ENCODE measurements at regions not wholly inside any gene's neighbourhood (a gene's known extent, or its start where the extent isn't known, plus 50 kb on each side); places are given as distances from the start of the nearest gene placed in this dataset.

DNA sequence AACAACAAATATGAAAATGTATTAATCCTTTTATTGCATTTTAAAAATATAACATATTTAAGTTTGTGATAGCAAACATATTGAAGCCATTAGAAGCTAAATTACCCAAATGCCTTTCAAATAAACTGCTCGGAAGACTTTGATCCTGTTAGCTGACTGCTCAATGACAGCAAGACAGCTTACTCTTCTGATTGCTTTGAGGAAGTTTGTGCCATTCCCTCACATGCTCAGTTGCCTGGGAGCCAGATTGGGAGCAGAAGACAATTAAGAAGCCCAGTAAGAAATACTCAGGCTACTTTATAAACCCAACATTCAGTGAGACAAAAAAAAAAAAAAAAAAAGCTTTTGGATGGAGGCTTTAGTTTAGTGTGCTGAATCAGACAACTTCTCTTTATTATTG, 407.1 kb upstream of the SOX11 start:
- ATAC-seq: no peak
- intact Hi-C loops (cut with micrococcal nuclease): no loop called here
- DNase-seq: no peak

DNA sequence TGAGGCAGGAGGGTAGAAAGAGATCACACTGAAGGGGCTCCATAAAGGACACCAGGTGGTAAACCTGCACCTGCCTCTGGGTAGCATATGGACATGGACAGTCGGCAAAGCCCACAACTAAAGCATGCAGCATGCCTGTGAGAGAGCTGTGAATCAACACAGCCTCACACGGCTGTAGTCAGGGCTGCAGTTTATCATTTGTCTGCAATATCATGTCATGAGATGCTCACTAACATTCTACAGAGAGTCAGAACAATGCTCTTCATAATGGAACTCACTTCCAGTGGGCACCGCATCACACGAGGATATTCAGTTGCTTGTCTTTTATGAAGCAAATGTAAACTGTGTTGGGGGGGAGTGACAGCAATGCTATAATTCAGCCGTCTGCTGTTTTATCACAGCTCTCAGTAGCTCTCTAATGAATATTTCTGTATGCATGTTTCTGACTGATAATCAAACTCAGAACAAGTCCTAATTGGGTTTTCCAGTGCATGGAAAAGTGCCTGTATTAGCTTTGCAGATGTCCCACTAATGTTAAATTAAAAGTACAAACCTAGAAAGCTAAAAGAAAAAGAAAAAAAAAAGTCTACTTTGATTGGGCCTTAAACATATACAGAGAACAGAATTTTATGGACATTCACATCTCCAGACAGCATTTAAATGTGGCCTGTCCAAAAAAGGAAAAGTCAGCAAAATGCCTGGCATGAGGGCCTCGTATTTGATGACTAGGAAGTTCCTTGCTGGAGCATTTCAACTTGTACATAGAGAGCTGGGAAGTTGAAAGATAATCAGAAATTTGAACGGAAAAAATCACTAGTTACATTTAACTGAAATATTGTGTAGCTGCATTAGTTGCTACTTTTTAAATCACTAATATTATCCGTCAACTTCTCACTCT, 406.1 kb upstream of the SOX11 start:
- no peak for ATAC-seq
- intact Hi-C loops (cut with micrococcal nuclease): no loop called here
- no peak for DNase-seq

DNA sequence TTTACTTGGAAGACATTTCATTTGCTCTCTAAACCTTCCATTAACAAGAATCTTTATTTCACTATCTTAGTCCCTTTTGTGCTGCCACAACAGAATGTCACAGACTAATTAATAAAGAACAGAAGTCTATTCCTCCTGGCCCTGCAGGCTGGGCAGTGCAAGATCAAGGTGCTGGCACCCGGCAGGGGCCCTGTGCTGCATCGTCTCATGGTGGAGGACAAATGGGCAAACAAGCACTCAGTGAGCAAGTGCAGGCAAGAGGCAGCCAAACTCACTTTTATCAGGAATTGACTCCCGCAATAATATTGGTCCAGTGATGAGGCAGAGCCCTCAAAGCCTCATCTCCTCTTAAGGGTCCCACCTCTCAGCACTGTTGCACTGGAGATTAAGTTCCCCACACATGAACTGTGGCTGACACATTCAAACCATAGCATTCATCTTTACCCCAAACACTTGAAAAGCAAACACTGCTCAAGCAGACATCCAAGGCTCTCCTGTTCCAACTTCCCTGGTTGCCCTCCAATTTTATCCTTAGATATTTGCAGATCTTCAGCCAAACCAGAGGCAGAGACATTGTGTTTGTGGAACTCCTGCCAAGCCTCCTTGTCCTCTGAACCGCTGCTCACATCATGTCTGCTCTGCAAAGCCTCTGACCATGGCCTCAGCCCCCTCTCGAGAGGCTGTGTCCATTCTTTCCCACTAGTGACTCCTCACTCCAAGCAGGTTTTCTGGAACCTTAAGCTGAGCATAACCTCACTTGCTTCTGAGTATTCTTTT, 404.4 kb upstream of the SOX11 start:
- intact Hi-C loops (cut with micrococcal nuclease): no loop called here
- DNase-seq (no peak), ATAC-seq (no peak)

DNA sequence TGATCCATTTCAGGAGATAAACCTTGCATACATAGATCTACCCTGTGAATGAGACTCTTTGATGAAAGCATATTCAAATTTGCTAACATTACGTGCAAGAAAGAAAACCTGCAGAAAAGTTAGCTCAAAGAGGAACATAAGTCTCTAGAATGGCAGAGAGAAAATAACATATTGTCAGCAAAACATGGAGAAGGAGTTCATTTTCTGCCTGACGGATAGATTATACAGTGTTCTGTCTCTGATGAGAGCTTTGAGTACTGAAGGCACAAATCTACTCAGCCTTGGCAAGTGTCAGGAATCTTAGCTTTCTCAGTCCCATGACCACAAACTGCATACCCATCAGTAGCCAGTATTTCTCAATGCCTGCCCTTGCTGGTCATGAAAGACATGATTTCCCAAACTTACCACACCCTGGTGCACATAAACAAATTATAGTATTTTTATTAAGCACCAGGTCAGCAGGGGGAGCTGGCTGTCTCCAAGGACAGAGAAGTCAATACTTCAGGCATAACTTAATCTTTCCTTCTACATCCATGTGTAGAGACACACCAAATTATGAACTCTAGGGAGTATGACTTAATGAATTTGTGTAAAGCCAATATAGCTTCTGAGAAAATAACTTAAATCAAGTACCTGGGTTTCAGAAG, 401.2 kb upstream of the SOX11 start:
- intact Hi-C loops (cut with micrococcal nuclease): no loop called here
- ATAC-seq (no peak), DNase-seq (no peak)

DNA sequence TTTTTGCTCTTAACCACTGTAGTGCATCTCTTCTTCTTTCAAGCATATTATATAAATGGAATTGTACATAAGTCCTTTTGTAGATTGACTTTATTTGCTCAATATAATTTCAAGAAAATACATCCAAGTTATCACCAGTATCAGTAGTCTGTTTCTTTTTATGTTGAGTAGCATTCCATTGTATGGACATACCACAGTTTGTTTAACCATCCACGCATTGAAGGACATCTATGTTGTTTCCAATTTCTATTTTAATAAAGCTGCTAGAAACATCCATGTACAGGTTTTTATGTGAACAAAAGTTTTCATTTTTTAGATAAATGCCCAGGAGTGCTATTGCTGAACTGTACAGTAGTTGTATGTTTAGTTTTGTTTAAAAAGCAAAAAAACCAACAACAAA, 387.5 kb upstream of the SOX11 start:
- DNase-seq (no peak), ATAC-seq (no peak)
- intact Hi-C loops (cut with micrococcal nuclease): no loop called here

DNA sequence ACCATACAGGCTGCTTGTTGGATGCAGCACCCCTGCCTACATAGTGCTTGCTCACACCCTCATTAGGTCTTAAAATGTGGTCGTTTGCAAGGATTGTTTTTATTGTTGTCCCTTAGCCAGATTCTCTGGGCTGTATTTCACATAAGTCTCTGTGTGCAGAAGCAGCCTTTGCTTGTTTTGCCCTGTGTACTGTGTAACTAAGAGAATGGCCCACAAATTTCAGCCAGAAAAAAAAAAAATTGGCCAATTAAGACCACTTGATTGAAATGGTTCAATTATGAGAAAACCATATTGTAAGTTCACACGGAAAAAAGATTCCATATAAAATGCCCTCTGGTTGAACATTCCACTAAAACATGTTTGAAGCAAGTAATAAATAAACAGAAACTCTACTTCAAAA, 377.1 kb upstream of the SOX11 start:
- DNase-seq (no peak), ATAC-seq (no peak)
- intact Hi-C loops (cut with micrococcal nuclease): no loop called here

DNA sequence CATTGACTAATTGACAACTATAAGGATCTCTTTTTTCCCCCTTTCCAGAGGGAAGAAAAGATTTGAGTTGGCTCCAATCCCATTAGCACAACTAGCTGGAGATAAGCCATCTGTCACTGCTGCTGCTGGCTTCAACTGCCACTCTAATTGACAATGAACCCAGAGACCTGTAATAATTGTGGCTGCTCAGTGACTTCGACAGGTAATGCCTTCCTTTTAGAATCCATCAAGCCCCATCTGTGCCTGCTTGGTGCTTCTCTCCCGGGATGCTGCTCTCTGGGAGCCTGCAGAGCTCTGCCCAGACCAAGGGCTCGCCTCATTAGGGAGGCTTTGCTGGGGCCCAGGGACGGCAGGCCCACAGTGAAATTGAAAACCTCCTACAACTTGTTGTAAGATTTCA, 376.7 kb upstream of the SOX11 start:
- no peak for ATAC-seq
- no peak for DNase-seq
- intact Hi-C loops (cut with micrococcal nuclease): no loop called here

DNA sequence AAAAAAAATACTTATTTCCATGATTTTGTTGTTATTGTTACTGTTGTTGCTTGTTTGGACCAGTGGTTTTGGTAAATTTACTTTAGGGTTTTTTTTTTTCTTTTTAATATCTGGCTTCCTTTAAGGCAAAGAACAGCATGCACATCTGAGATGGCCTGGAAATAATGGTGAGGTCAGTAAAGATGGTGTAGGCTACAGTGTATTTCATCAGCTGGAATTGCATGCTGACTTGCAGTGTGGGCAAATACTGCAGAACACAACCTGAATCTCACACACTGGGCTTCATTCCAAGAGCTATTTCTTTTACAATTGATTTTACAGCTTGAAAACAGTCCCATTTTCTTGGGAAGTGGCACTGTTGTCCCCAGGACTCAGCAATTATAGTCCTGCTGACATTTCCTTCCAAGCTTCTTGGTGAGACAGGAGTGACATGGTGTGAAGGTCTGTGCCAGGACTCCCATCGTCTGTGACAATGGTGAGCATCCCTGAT, 376.1 kb upstream of the SOX11 start:
- intact Hi-C loops (cut with micrococcal nuclease): no loop called here
- DNase-seq: no peak
- no peak for ATAC-seq

DNA sequence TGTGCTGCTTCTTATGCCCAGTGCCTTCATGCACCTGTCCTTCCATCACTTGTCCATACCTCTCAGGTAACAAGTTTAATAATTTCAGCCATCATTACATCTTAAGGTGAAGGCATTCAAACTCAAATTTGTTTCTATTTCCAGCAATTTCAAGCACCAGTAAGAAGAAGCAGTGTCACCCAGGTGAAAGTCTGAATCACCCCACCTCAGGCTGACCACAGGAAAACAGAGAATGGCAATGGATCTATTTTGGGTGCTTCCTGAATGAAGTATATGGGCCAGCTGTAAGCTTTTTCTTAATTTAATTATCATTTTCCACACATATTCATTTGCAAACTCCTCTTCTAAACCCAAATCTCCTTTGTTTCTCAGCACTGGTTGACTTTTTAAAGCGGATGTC, 372.7 kb upstream of the SOX11 start:
- DNase-seq (no peak), ATAC-seq (no peak)
- intact Hi-C loops (cut with micrococcal nuclease): no loop called here

DNA sequence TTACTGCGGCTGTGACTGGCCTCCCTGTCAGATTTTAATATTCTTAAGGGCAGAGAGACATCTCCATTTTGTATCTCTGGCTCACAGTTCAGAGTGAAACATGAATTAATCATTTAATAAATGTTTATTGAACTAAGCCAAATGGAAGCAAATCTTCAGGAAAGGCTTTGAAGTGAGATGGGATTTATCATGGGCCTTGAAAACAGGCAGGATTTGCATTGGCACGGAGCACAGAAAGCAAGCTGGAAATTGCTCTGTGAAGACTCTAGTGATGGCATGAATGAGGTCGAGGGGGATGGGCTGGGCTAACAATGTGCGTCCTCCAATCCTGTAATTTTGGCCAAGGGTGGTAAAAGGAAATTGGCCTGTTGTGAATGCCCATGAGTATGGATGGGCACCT, 369.8 kb upstream of the SOX11 start:
- intact Hi-C loops (cut with micrococcal nuclease): no loop called here
- DNase-seq: no peak
- ATAC-seq: no peak

DNA sequence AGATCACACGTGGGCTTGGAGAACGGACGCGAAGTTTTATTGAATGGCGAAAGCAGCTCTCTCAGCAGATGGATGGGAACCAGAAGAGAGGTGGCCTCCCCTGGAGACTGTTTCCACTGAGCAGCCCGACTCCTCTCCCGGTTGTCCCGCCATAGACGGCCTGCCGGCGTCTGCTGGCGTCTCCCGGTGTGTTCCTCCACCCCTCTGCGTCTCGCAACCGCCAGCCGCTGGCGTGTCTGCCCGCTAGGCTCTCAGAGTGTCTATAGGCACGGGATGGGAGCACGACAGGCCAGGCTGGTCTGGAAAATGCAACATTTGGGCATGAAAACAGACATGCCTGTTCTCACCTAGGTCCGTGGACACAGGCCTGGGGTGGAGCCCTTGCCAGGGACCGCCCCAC, 366.7 kb upstream of the SOX11 start:
- no peak for DNase-seq
- intact Hi-C loops (cut with micrococcal nuclease): no loop called here
- ATAC-seq: no peak

DNA sequence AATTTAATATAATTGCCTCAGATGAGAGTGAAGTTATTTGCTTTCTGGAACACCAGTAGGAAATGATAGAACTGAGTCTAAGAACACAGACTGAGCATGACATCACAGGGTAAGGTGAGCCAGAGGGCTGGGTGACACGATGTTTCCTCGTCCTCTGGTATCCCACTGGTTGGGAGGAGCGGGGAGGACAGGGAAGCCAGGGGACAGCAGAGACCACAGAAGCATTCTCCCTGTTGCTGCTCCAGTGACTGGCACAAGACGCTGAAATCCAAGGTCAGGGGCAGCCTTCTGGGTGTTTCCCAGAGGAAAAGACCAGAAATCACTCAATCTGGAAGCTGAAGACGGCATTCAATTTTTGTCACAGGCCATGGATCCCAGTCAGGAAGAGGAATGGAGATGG, 363.4 kb upstream of the SOX11 start:
- no peak for DNase-seq
- ATAC-seq: no peak
- intact Hi-C loops (cut with micrococcal nuclease): no loop called here

DNA sequence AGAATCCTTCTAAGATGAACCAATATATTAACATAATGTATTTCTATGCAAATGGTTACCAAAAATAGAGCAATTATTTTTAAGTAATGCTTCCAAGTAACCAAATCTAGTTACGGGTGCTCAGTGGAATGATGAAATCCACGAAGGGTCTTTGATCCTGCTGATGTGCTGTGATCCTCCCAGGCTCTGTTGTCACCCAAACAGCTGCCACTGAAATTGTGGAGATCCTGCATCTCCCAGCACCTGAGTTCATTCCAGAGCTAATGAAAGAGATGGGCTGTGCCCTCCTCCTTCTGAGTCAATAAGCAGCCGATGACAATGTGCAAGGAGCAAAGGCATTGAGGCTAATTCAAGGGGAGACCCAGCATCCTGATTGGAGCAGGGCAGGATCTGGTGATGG, 362.4 kb upstream of the SOX11 start:
- intact Hi-C loops (cut with micrococcal nuclease): no loop called here
- DNase-seq (no peak), ATAC-seq (no peak)

DNA sequence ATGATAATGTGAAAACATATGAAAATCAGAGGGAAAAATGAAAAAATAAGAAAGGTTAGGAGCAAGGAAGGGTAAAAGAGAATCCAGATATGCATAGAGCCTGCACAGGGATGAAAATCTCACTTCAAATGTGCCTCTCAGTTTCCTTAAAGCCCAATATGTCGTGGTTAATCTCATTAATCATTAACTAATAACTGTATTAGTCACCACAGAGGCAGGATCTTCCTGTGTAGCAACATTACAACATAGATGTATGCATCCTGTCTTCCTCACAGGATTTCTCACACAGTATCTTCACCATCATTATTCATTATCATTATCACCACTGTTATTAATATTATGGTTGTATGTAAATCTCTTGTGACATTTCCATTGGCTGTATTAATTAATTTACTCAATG, 361.2 kb upstream of the SOX11 start:
- ATAC-seq (no peak), DNase-seq (no peak)
- intact Hi-C loops (cut with micrococcal nuclease): no loop called here

DNA sequence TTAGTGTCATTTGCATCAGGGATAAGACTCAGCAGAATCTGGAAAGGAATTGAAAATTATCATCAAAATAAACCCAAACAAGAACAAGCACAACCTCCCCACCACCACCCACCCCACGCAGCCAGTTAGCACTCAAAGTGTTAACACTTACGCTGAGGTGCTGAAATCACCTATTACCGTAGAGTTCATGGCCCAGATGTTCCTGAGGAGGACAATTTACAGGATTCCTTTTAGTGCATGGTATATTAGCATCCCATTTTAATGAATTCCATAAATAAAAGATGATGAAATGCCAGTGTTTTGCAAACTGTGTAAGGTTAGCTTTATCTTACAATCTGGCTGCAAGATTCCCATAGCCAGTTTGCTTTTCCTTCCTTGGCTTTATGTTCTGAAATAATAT, 359.3 kb upstream of the SOX11 start:
- intact Hi-C loops (cut with micrococcal nuclease): no loop called here
- ATAC-seq: no peak

DNA sequence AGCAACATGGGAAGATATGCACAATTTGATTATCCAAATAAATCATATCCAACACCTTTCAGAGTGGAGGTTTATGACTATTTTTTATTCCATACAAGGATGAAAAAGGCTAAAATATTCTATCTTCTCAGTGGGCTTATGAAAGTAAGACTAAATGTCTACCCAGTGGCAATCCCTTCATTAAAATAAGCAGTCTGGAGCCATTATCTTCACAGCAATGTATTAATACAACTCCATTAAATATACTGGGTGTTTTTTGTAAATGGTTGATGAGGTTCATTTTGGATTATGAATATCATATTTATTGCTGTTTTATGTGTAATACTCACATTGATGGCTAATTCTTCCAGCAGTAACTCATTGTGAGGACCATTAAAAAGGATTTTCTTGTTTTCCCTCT, 352.7 kb upstream of the SOX11 start:
- ATAC-seq: no peak
- intact Hi-C loops (cut with micrococcal nuclease): no loop called here
- no peak for DNase-seq

More for the DNA sequence above, 359.3 kb upstream of the SOX11 start:
- DNase-seq: no peak

DNA sequence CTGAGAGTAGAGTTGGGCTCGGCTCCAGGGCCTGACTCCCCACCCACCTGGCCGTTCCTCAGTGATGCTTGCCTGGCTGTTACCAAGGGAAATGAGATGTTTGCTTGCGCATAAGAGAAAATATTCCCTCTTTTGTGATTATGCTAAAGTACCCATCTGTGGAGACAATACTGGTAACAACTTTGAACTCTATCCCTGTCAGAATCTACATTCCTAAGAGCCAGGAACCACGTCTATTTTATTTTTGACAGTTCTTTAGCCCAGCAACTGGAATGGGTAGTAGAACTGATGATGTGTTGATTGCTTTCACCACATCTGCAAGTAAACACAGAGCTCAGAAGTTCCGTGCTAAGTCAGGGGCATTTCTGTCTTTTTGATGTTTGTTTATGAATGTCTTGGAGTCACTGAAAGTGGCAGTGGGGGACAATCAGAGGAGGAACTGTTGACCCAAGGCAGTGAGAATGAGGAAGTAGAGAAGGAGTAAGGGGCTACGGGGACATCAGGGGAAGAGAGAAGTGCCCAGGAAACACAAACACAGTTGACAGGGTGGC, 348.3 kb upstream of the SOX11 start:
- DNase-seq: no peak
- ATAC-seq: no peak
- intact Hi-C loops (cut with micrococcal nuclease): no loop called here

DNA sequence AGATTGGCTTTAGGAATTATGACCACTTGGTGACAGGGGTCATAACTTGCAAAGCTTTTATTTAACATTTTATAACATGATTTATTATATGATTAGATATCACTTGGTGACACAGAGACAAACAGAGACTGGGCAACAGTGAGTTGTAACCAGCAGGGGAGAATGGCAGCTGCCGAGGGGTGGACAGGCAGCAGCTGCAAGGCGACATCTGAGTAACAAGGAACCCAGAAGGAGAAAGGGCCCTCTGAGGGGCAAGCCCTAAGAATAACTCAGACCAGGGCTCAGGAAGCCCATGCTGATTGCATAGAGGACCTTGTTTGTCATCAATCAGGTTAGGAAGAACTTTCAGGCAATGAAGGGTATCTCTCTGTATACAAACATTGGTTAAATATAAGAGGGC, 339.9 kb upstream of the SOX11 start:
- intact Hi-C loops (cut with micrococcal nuclease): no loop called here
- DNase-seq (no peak), ATAC-seq (no peak)

DNA sequence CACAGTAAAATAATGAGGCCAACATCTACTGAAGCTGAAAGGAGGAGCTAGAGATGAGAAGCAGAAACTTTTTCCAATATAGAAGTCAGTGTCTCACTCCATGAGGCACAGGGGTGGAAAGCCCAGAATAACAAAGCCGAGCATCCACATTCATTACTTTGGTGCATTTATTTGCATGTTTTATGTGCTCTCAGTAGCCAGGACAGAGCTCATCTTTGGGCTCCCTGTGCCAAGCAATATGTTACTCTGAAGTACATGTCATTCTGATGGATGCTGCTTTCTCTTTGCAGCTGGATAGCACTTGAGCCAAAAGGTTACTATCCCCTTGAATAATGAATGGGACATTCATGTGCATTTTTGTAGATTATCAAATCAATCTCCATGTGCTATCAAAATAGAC, 338.6 kb upstream of the SOX11 start:
- no peak for ATAC-seq
- intact Hi-C loops (cut with micrococcal nuclease): no loop called here

DNA sequence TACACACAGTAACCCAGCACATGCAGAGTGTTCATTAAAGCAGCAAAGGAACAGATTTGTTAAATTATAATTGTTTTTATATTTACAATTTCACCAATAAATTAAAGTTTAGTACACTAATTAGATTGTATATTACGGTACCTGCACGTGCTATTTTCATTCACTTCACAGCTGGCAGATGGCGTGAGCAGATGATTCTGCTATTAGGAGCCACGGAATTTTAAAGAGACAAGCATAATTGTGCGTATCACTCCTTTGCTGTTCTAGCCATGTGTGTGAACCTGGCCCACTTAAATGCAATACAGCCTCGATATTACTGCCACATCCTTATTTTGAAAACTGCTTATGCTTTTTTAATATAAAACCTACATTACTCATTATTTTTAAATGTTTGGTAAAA, 332.8 kb upstream of the SOX11 start:
- no peak for ATAC-seq
- intact Hi-C loops (cut with micrococcal nuclease): no loop called here
- DNase-seq: no peak

More for the DNA sequence above, 338.6 kb upstream of the SOX11 start:
- DNase-seq: no peak

Measured in left ventricle myocardium superior (tissue), 1 donor.